ENCODE measurements at regions not wholly inside any gene's neighbourhood (a gene's known extent, or its start where the extent isn't known, plus 50 kb on each side); places are given as distances from the start of the nearest gene placed in this dataset.

DNA sequence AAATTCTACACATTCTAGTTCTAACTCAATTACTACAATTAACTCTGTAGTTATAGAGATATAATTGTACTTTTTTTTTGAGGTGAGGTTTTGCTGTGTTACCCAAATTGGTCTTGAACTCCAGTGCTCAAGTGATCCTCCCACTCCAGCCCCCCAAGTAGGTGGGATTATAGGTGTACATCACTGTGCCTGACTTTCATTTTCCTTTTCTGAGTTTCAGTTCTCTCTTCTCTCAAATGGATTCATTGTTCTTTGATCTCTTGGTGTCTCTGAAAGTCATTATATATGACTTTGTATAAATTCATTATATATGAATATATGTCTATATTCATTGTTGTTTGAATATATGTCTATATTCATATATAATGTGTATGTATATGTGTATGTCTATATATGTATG lies 74.0 kb upstream of the GALNT2 start:
- no peak for DNase-seq (ENCODE audit: low spot score)
- H3K27ac ChIP-seq = no peak overlapping the region
- no peak overlapping the region for H3K4me3 ChIP-seq
- H3K36me3 ChIP-seq = no peaks in the 10 kb centered on the region
- TF ChIP-seq, protein P1, sequence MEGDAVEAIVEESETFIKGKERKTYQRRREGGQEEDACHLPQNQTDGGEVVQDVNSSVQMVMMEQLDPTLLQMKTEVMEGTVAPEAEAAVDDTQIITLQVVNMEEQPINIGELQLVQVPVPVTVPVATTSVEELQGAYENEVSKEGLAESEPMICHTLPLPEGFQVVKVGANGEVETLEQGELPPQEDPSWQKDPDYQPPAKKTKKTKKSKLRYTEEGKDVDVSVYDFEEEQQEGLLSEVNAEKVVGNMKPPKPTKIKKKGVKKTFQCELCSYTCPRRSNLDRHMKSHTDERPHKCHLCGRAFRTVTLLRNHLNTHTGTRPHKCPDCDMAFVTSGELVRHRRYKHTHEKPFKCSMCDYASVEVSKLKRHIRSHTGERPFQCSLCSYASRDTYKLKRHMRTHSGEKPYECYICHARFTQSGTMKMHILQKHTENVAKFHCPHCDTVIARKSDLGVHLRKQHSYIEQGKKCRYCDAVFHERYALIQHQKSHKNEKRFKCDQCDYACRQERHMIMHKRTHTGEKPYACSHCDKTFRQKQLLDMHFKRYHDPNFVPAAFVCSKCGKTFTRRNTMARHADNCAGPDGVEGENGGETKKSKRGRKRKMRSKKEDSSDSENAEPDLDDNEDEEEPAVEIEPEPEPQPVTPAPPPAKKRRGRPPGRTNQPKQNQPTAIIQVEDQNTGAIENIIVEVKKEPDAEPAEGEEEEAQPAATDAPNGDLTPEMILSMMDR (IDR thresholded peaks at IDR 0.05) = no peak
- TF ChIP-seq POLR2A (IDR thresholded peaks at IDR 0.05) (no peak), POLR2AphosphoS5 (IDR thresholded peaks at IDR 0.05) (no peak)
- no peaks in the 10 kb centered on the region for H3K4me1 ChIP-seq (replicated peaks)
- no peaks in the 10 kb centered on the region for H3K9me3 ChIP-seq
- intact Hi-C loops (cut with DNase I) = no loop called here
- no peaks in the 10 kb centered on the region for H3K27me3 ChIP-seq (replicated peaks; ENCODE audit: insufficient read depth)

DNA sequence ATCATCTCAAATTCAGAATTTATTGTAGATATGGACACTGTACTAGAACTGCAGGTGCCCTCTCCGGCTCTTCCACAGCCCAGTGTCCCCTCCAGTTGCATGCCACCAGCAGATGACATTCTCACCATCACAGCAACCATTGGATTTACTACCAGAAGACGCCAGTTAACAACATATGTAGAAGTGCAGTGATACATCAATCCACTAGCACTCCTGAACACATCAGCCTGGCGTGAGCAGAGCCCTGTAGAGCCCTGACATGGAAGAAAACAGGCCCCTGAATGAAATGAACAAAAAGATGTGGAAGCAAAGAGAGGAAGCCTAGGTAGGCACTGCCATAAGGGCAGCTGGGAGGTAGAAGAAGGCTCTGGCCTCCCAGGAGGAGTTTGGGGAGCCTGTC lies 73.1 kb upstream of the GALNT2 start:
- H3K27ac ChIP-seq = no peak overlapping the region
- no peak for TF ChIP-seq POLR2A (IDR thresholded peaks at IDR 0.05)
- TF ChIP-seq POLR2AphosphoS5 (IDR thresholded peaks at IDR 0.05) = no peak
- TF ChIP-seq, protein P1 (IDR thresholded peaks at IDR 0.05) = no peak
- H3K4me1 ChIP-seq (replicated peaks) = no peaks in the 10 kb centered on the region
- DNase-seq (ENCODE audit: low spot score) = no peak
- H3K27me3 ChIP-seq (replicated peaks; ENCODE audit: insufficient read depth) = no peaks in the 10 kb centered on the region
- no peaks in the 10 kb centered on the region for H3K36me3 ChIP-seq
- no peak overlapping the region for H3K4me3 ChIP-seq
- intact Hi-C loops (cut with DNase I) = no loop called here
- H3K9me3 ChIP-seq = no peaks in the 10 kb centered on the region
- WGBS = 97% methylated on average over 3 of the region's 3 CpGs

DNA sequence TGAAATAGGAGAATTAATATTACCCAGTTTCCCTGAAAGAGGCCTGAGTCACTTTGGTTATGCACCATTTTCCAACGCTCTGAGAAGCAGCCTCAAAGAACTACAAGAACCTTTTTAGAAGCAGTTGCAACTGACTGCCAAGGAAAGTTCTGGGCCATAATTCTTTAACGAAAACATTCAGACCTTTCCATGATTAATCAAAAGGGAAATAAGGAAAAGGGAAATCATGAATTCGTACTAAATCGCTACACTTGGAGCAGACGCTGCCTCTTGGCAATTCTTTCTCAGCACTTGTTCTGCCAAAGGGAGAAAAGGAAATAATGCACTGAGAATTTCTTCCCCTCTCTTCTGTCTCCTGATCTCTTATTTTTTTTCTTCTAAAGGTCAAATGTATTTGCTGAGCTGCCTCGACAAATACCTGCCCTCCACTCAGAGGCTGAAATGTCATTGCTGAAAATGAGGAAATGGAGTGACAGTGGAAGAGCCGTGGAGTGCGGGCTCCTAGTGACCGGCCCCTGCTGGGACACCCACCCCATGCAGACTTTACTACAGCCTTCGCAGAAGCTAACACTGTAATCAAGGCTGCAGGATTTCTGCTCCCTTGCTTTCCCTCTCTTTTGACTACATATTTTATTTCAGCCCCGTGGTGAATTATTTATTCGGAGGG lies 67.9 kb upstream of the GALNT2 start:
- H3K4me3 ChIP-seq = no peak overlapping the region
- no peaks in the 10 kb centered on the region for H3K9me3 ChIP-seq
- no peak for DNase-seq (ENCODE audit: low spot score)
- H3K27ac ChIP-seq = no peak overlapping the region
- intact Hi-C loops (cut with DNase I) = no loop called here
- 58% methylated on average over 12 of the region's 12 CpGs for WGBS
- TF ChIP-seq, protein P1 (IDR thresholded peaks at IDR 0.05) = no peak
- TF ChIP-seq POLR2AphosphoS5 (IDR thresholded peaks at IDR 0.05) (no peak), POLR2A (IDR thresholded peaks at IDR 0.05) (no peak)
- no peaks in the 10 kb centered on the region for H3K27me3 ChIP-seq (replicated peaks; ENCODE audit: insufficient read depth)
- no peaks in the 10 kb centered on the region for H3K4me1 ChIP-seq (replicated peaks)
- H3K36me3 ChIP-seq = no peaks in the 10 kb centered on the region

DNA sequence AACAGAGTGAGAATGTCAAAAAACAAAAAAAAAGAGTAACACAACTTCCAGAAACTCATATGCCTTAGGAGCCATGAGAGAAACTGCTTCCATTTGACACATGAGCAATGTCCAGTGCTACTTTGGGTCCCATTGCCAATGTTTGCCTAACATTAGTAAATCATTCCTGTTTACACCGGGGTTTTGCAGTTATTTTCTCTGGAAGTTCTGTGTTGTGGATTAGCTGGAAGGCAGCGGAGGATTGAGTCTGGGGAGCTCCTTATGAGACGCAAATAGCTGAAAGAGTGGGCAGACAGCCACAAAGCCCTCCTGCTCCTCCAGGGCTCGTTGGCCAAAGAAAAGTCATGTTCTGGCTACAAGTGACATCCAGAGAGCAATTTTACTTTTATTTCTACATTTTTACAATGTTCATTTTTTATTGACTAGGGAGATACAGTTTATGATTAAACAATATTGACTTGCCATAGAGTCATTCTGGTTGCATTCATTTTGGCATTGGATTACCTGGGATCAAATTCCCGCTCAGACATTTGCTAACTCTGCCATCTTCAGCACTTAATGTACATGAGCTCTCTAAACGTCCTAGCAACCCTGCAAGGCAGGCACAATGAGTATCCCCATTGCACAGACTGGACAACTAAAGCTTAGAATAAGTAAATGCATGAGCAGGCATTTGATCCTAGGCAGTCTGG lies 66.4 kb upstream of the GALNT2 start:
- H3K27me3 ChIP-seq (replicated peaks; ENCODE audit: insufficient read depth) = no peaks in the 10 kb centered on the region
- no peak overlapping the region for H3K4me3 ChIP-seq
- TF ChIP-seq, protein P1 (IDR thresholded peaks at IDR 0.05) = no peak
- no peak for TF ChIP-seq POLR2A (IDR thresholded peaks at IDR 0.05)
- no peak for TF ChIP-seq POLR2AphosphoS5 (IDR thresholded peaks at IDR 0.05)
- 48% methylated on average over 6 of the region's 6 CpGs for WGBS
- no peak for DNase-seq (ENCODE audit: low spot score)
- no peaks in the 10 kb centered on the region for H3K4me1 ChIP-seq (replicated peaks)
- no peak overlapping the region for H3K27ac ChIP-seq
- intact Hi-C loops (cut with DNase I) = no loop called here
- H3K9me3 ChIP-seq = no peaks in the 10 kb centered on the region
- H3K36me3 ChIP-seq = no peaks in the 10 kb centered on the region

Measured in prostate gland (tissue), 2 donors.